Loucy (cell line): ENCODE measurements at regions not wholly inside any gene's neighbourhood (a gene's known extent, or its start where the extent isn't known, plus 50 kb on each side); places are given as distances from the start of the nearest gene placed in this dataset.

Experiments
- CTCF ChIP-seq: fragments of 200-600 bp; sonication (generic); conservative IDR thresholded peaks from 2 replicates; pipeline ENCODE4 v1.5.1; 2014; ENCODE audit warnings: mild to moderate bottlenecking, antibody characterized with exemption, low read length
- EZH2phosphoT487 ChIP-seq: fragments of 200-600 bp; IDR thresholded peaks from 2 replicates; pipeline ENCODE4 v1.6.1; 2018; ENCODE audit warnings: antibody characterized with exemption, mild to moderate bottlenecking, moderate library complexity, borderline replicate concordance

GRCh38 chr1:242735323-242735722, 210.8 kb upstream of the PLD5 start:
- TF ChIP-seq CTCF (no peak), EZH2phosphoT487 (no peak)
